ENCODE measurements at regions not wholly inside any gene's neighbourhood (a gene's known extent, or its start where the extent isn't known, plus 50 kb on each side); places are given as distances from the start of the nearest gene placed in this dataset.

DNA sequence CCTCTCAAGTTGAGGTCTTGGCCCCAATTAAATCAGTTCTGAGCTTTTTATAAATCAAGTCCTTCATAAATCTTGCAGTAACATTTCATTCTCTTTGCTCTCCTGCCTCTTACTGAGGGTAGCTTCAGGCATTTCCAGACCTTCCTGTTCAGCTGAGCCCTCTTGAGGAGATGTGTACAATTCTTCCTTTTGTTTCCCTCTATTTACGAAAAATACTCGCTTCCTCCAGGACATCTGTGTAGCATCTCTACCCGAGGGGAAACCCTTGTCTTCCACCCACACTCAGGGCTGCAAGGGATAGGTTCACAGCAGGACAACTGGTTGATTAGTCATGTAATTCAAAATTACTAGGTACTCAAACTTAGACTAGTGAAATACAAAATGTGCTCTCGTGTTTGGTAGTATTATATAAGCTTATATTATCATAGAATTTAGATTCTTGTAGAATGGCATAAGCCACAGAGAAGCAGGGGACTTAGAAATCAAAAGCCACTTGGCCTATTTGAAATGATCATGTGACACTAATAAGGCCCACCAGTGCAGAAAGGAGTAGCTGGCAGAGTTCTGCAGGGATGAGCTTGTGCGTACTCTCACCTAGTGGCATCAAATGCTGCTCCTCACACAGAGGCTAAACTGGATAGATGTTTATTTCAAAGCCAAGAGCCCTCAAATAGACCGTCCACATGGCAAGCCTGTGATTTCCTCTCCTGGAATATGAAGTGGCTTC, 126.7 kb downstream of the GDAP2 start:
- TF ChIP-seq, protein P1, sequence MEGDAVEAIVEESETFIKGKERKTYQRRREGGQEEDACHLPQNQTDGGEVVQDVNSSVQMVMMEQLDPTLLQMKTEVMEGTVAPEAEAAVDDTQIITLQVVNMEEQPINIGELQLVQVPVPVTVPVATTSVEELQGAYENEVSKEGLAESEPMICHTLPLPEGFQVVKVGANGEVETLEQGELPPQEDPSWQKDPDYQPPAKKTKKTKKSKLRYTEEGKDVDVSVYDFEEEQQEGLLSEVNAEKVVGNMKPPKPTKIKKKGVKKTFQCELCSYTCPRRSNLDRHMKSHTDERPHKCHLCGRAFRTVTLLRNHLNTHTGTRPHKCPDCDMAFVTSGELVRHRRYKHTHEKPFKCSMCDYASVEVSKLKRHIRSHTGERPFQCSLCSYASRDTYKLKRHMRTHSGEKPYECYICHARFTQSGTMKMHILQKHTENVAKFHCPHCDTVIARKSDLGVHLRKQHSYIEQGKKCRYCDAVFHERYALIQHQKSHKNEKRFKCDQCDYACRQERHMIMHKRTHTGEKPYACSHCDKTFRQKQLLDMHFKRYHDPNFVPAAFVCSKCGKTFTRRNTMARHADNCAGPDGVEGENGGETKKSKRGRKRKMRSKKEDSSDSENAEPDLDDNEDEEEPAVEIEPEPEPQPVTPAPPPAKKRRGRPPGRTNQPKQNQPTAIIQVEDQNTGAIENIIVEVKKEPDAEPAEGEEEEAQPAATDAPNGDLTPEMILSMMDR (IDR thresholded peaks at IDR 0.05), result no peak
- TF ChIP-seq EP300 (IDR thresholded peaks at IDR 0.05), result no peak

Data from suprapubic skin (tissue), 3 donors.